OCI-LY1 (cell line): ENCODE measurements at regions not wholly inside any gene's neighbourhood (a gene's known extent, or its start where the extent isn't known, plus 50 kb on each side); places are given as distances from the start of the nearest gene placed in this dataset.

Experiments used
- H2AFZ ChIP-seq: fragments of 200-600 bp; sonication (generic), shearing (Covaris generic); 2 replicates; pipeline ENCODE4 v1.6.0; 2014; ENCODE audit warnings: antibody characterized with exemption, mild to moderate bottlenecking, low read length
- H3F3A ChIP-seq: fragments of 200-600 bp; sonication (generic), shearing (Covaris generic); 2 replicates; pipeline ENCODE4 v1.6.0; 2014; ENCODE audit warnings: mild to moderate bottlenecking, antibody characterized with exemption, low read length, moderate library complexity; ENCODE audit not compliant: insufficient read depth
- H3K27ac ChIP-seq: fragments of 200-600 bp; sonication (generic); 2 replicates; pipeline ENCODE4 v1.5.1; 2014; ENCODE audit warnings: low read length, mixed run types, mild to moderate bottlenecking, low read depth; ENCODE audit not compliant: poor library complexity, severe bottlenecking
- H3K27me3 ChIP-seq: fragments of 200-600 bp; sonication (generic); 2 replicates; pipeline ENCODE4 v1.6.0; 2014; ENCODE audit warnings: antibody characterized with exemption, mild to moderate bottlenecking, low read length, moderate library complexity; ENCODE audit not compliant: insufficient read depth
- H3K36me3 ChIP-seq: fragments of 200-600 bp; sonication (generic); 2 replicates; pipeline ENCODE4 v1.6.1; 2014; ENCODE audit warnings: mild to moderate bottlenecking, antibody characterized with exemption, low read length, moderate library complexity, mixed read lengths; ENCODE audit not compliant: insufficient read depth
- H3K4me1 ChIP-seq: fragments of 200-600 bp; sonication (generic); 2 replicates; pipeline ENCODE4 v1.5.1; 2014; ENCODE audit warnings: mild to moderate bottlenecking, low read length, moderate library complexity; ENCODE audit not compliant: insufficient read depth, severe bottlenecking
- H3K4me2 ChIP-seq: fragments of 200-600 bp; sonication (generic), shearing (Covaris generic); 2 replicates; pipeline ENCODE4 v1.6.1; 2014; ENCODE audit warnings: low read length
- H3K4me3 ChIP-seq: fragments of 200-600 bp; sonication (generic); 2 replicates; pipeline ENCODE4 v1.5.1; 2014; ENCODE audit warnings: low read length, low read depth, mild to moderate bottlenecking, mixed read lengths; ENCODE audit not compliant: poor library complexity, severe bottlenecking
- H3K79me2 ChIP-seq: fragments of 200-600 bp; shearing (Covaris generic); 2 replicates; pipeline ENCODE4 v1.6.1; 2016; ENCODE audit warnings: mixed run types, low read length, mixed read lengths; ENCODE audit not compliant: insufficient read depth
- H3K9ac ChIP-seq: fragments of 200-600 bp; sonication (generic), shearing (Covaris generic); 2 replicates; pipeline ENCODE4 v1.6.1; 2014; ENCODE audit warnings: mild to moderate bottlenecking, low read length, mixed read lengths
- H3K9me2 ChIP-seq: fragments of 200-600 bp; sonication (generic), shearing (Covaris generic); 2 replicates; pipeline ENCODE4 v1.6.1; 2014; ENCODE audit warnings: low read depth, mild to moderate bottlenecking, low read length, mixed read lengths
- H3K9me3 ChIP-seq: fragments of 200-600 bp; shearing (Covaris generic); 2 replicates; pipeline ENCODE4 v1.6.1; 2014; ENCODE audit warnings: low read length, mixed read lengths
- H4K20me1 ChIP-seq: fragments of 200-600 bp; sonication (generic), shearing (Covaris generic); 2 replicates; pipeline ENCODE4 v1.6.0; 2016; ENCODE audit warnings: mild to moderate bottlenecking, low read length; ENCODE audit not compliant: insufficient read depth
- EZH2 ChIP-seq: fragments of 200-600 bp; sonication (generic), shearing (Covaris generic); IDR thresholded peaks from 2 replicates; pipeline ENCODE4 v1.8.0; 2017; ENCODE audit warnings: borderline replicate concordance, mixed run types, mild to moderate bottlenecking, antibody characterized with exemption, low read length, moderate library complexity, mixed read lengths
- TF ChIP-seq, protein P1 (sequence below): fragments of 200-600 bp; sonication (generic), shearing (Covaris generic); IDR thresholded peaks from 2 replicates; pipeline ENCODE4 v1.5.1; 2017; ENCODE audit warnings: mild to moderate bottlenecking, antibody characterized with exemption, low read length, moderate library complexity, mixed read lengths

DNA sequence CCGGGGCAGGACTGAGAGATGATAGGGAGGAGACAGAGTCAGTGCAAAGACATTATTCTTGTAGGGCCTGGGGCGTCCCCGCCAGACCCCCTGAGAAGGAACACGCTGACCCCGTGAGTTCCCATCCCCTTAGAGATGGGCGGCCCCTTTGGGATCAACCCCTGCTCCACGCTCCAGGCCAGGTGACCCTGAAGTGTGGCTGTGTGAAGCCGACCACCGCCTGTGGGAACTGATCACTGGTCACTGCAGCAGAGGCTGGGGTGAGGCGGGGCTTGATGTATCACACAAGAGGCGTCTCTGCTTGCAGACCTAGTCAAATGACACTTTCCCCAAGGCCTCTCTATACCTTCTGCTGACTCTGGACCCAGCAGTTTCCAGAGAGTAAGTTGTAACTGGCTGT, 157.4 kb upstream of the TWIST2 start:
- Histone ChIP-seq H3K9ac (no peak overlapping the region), H3K4me3 (no peak overlapping the region), H3K36me3 (no peaks in the 10 kb centered on the region), H3K4me1 (no peaks in the 10 kb centered on the region), H2AFZ (no peak overlapping the region), H3K27me3 (no peaks in the 10 kb centered on the region), H3K9me3 (no peaks in the 10 kb centered on the region), H4K20me1 (no peaks in the 10 kb centered on the region), H3K9me2 (no peaks in the 10 kb centered on the region), H3K4me2 (no peak overlapping the region), H3F3A (no peaks in the 10 kb centered on the region), H3K79me2 (no peaks in the 10 kb centered on the region), H3K27ac (no peak overlapping the region)
- no peak for TF ChIP-seq EZH2
- TF ChIP-seq, protein P1, sequence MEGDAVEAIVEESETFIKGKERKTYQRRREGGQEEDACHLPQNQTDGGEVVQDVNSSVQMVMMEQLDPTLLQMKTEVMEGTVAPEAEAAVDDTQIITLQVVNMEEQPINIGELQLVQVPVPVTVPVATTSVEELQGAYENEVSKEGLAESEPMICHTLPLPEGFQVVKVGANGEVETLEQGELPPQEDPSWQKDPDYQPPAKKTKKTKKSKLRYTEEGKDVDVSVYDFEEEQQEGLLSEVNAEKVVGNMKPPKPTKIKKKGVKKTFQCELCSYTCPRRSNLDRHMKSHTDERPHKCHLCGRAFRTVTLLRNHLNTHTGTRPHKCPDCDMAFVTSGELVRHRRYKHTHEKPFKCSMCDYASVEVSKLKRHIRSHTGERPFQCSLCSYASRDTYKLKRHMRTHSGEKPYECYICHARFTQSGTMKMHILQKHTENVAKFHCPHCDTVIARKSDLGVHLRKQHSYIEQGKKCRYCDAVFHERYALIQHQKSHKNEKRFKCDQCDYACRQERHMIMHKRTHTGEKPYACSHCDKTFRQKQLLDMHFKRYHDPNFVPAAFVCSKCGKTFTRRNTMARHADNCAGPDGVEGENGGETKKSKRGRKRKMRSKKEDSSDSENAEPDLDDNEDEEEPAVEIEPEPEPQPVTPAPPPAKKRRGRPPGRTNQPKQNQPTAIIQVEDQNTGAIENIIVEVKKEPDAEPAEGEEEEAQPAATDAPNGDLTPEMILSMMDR, result no peak

DNA sequence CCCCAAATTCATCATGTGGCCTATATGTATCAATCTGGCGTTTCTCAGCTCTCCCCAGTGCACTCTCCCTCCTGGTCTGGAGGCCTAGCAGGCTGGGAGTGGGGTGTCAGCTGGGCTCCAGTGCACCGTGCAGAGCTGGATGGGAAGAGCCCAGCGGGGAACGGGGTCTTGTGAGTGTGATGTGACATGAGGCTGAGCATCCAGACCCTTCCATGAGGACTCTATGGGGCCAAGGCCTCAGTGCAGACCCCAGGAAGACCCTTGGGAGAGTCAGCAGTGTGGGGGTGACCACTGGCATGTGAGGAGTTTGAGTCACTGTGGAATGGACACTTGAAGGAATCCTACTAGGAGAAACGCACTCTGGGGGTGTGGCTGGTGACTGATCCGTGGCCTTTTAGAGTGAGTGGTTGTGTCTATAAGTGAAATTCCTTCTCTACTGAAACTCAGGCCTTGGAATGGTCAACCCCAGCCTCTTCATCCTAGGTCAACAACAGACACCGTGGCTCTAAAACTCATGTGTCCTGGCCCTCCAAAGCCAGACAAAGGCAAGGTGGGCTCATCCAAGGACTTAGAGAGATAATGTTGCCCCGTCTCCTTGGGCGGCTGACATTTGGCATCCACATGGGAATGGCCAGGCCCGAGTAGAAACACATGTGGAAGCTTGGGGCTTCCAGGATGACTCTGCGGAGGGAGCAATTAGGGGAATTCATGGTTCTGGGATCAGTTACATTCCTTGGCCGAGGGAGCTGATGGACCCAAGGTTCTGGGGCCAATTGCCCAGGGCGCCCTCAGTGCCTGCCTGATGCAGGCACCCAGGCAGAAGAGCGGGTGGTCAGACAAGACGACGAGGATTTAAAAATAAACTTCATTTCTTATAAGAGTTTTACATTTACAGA, 156.0 kb upstream of the TWIST2 start:
- H3K27ac ChIP-seq, result no peak overlapping the region
- H3K9me3 ChIP-seq, result no peaks in the 10 kb centered on the region
- H3K4me1 ChIP-seq, result no peaks in the 10 kb centered on the region
- H2AFZ ChIP-seq, result no peak overlapping the region
- H3K4me3 ChIP-seq, result no peak overlapping the region
- TF ChIP-seq, protein P1, result no peak
- TF ChIP-seq EZH2, result no peak
- H3K4me2 ChIP-seq, result no peak overlapping the region
- H3F3A ChIP-seq, result no peaks in the 10 kb centered on the region
- H3K36me3 ChIP-seq, result no peaks in the 10 kb centered on the region
- no peaks in the 10 kb centered on the region for H3K79me2 ChIP-seq
- no peaks in the 10 kb centered on the region for H3K27me3 ChIP-seq
- no peak overlapping the region for H3K9ac ChIP-seq
- no peaks in the 10 kb centered on the region for H4K20me1 ChIP-seq
- H3K9me2 ChIP-seq, result no peaks in the 10 kb centered on the region

DNA sequence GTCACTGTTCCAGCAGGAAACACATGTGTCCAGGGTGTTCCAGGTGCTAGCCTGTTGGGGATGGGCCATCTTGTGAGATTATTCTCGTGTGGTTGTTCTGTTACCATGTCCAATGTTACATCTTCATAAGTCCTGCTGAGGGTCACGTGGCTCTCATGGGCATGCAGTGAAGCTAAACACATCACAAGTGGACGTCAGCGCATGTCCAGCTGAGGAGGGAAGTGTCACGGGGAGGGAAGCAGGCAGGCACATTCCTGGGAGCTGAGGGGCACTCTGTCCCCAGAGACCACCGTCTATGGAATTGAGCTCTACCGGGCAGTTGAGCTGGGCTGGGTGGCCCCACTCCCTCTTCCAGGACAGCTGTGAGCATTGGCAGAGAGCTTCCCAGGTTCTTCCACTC, 155.3 kb upstream of the TWIST2 start:
- Histone ChIP-seq H3K9me2 (no peaks in the 10 kb centered on the region), H4K20me1 (no peaks in the 10 kb centered on the region), H3K27ac (no peak overlapping the region), H3K79me2 (no peaks in the 10 kb centered on the region), H3F3A (no peaks in the 10 kb centered on the region), H3K4me2 (no peak overlapping the region), H3K36me3 (no peaks in the 10 kb centered on the region), H3K9ac (no peak overlapping the region), H3K27me3 (no peaks in the 10 kb centered on the region; the same call in 1 of the 2 replicates), H2AFZ (no peak overlapping the region), H3K9me3 (no peaks in the 10 kb centered on the region), H3K4me1 (no peaks in the 10 kb centered on the region), H3K4me3 (no peak overlapping the region)
- TF ChIP-seq, protein P1, result no peak
- no peak for TF ChIP-seq EZH2
